ENCODE measurements at regions not wholly inside any gene's neighbourhood (a gene's known extent, or its start where the extent isn't known, plus 50 kb on each side); places are given as distances from the start of the nearest gene placed in this dataset.

GRCh38 chr18:27749194-27749593, 427.7 kb downstream of the CDH2 start:
- Histone ChIP-seq H3K4me1 (no peaks in the 10 kb centered on the region), H3K36me3 (no peaks in the 10 kb centered on the region), H3K4me3 (no peak overlapping the region), H3K9me3 (no peaks in the 10 kb centered on the region), H3K27me3 (no peaks in the 10 kb centered on the region), H3K27ac (replicated peaks in 1 of 4) (no peak overlapping the region)
- TF ChIP-seq POLR2AphosphoS5 (IDR thresholded peaks at IDR 0.05) = no peak
- TF ChIP-seq CTCF (IDR thresholded peaks at IDR 0.05) = no peak
- TF ChIP-seq POLR2A (IDR thresholded peaks at IDR 0.05; ENCODE audit: low read depth) = no peak
- TF ChIP-seq EP300 (IDR thresholded peaks at IDR 0.05) = no peak
- intact Hi-C loops (cut with DNase I) = no loop called here
- no peak for DNase-seq (ENCODE audit: extremely low spot score)
- 62% methylated on average over 3 of the region's 3 CpGs for whole genome bisulfite sequencing

- H3K27ac ChIP-seq (replicated peaks in 1 of 4) = no peak overlapping the region
- no peaks in the 10 kb centered on the region for H3K9me3 ChIP-seq
- no peak for DNase-seq (ENCODE audit: extremely low spot score)
- no peaks in the 10 kb centered on the region for H3K36me3 ChIP-seq
- intact Hi-C loops (cut with DNase I) = no loop called here
- WGBS = 80% methylated on average over 5 of the region's 5 CpGs
- H3K4me3 ChIP-seq = no peak overlapping the region
- no peaks in the 10 kb centered on the region for H3K27me3 ChIP-seq
- H3K4me1 ChIP-seq = no peaks in the 10 kb centered on the region
- TF ChIP-seq CTCF (IDR thresholded peaks at IDR 0.05) = no peak
- TF ChIP-seq POLR2A (IDR thresholded peaks at IDR 0.05; ENCODE audit: low read depth) = no peak
- TF ChIP-seq POLR2AphosphoS5 (IDR thresholded peaks at IDR 0.05) = no peak
- TF ChIP-seq EP300 (IDR thresholded peaks at IDR 0.05) = no peak
These were observed 430.7 kb downstream of the CDH2 start for GRCh38 chr18:27746241-27746640.

- TF ChIP-seq POLR2AphosphoS5 (IDR thresholded peaks at IDR 0.05) (no peak), POLR2A (IDR thresholded peaks at IDR 0.05; ENCODE audit: low read depth) (no peak)
- H3K36me3 ChIP-seq = no peaks in the 10 kb centered on the region
- H3K27ac ChIP-seq (replicated peaks in 1 of 4) = no peak overlapping the region
- intact Hi-C loops (cut with DNase I) = no loop called here
- 82% methylated on average over 1 of the region's 1 CpG for WGBS
- H3K4me1 ChIP-seq = no peaks in the 10 kb centered on the region
- no peaks in the 10 kb centered on the region for H3K27me3 ChIP-seq
- no peak for DNase-seq (ENCODE audit: extremely low spot score)
- H3K4me3 ChIP-seq = no peak overlapping the region
- H3K9me3 ChIP-seq = peaks cover 0 to 4% (median 0%) of the 10 kb centered on the region in 4 donors
These were observed 441.8 kb downstream of the CDH2 start for GRCh38 chr18:27735117-27735516.

DNA sequence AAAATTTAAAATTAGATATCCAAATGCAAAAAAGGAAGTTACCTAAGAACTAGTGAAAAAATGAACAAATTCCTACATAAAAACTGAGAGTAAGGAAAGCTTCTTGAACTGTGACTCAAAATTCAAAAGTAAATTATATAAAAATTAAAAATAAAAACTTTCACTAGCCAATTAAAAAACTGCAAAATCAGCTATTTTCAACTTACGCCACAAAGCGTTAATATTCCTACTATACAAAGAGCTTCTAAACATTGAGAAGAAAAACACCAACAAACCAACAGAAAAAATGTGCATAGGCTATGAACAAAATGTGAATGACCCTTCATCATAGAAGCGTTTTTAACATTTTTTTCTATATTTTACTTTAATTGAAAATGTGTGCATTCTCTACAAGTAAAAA, 445.7 kb downstream of the CDH2 start:
- H3K9me3 ChIP-seq = peaks cover 0 to 20% (median 19%) of the 10 kb centered on the region in 4 donors
- WGBS = 93% methylated on average over 3 of the region's 3 CpGs
- no peak overlapping the region for H3K27ac ChIP-seq (replicated peaks in 1 of 4)
- H3K27me3 ChIP-seq = no peaks in the 10 kb centered on the region
- TF ChIP-seq POLR2AphosphoS5 (IDR thresholded peaks at IDR 0.05) (no peak), POLR2A (IDR thresholded peaks at IDR 0.05; ENCODE audit: low read depth) (no peak), EP300 (IDR thresholded peaks at IDR 0.05) (no peak), CTCF (IDR thresholded peaks at IDR 0.05) (no peak)
- intact Hi-C loops (cut with DNase I) = no loop called here
- H3K4me1 ChIP-seq = no peaks in the 10 kb centered on the region
- H3K36me3 ChIP-seq = no peaks in the 10 kb centered on the region
- H3K4me3 ChIP-seq = no peak overlapping the region
- no peak for DNase-seq (ENCODE audit: extremely low spot score)

DNA sequence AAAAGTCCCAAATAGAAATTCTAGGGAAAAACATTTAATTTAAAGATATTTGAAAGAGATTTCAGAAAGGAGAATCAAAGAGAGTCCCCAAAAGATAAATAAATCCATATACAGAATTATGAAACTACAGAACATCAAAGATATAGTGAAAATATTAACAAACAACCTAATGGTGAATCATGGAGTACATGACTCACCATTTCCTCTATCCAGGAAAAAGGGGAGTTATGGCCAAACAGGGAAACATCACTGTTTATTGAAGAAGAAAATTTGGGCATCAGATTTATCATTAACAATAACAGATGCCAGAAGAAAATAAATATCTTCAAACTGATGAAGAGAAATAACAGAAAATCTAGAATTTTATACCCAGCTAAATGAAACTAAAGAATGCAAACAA, 448.3 kb downstream of the CDH2 start:
- no peak for TF ChIP-seq POLR2AphosphoS5 (IDR thresholded peaks at IDR 0.05)
- TF ChIP-seq POLR2A (IDR thresholded peaks at IDR 0.05; ENCODE audit: low read depth) = no peak
- TF ChIP-seq CTCF (IDR thresholded peaks at IDR 0.05) = no peak
- TF ChIP-seq EP300 (IDR thresholded peaks at IDR 0.05) = no peak
- DNase-seq (ENCODE audit: extremely low spot score) = no peak
- Histone ChIP-seq H3K27ac (replicated peaks in 1 of 4) (no peak overlapping the region), H3K27me3 (no peaks in the 10 kb centered on the region), H3K4me1 (no peaks in the 10 kb centered on the region), H3K4me3 (no peak overlapping the region), H3K9me3 (peaks cover 0 to 20% (median 19%) of the 10 kb centered on the region in 4 donors), H3K36me3 (no peaks in the 10 kb centered on the region)
- intact Hi-C loops (cut with DNase I) = no loop called here

All from esophagus muscularis mucosa (tissue), 4 donors.